Activated naive CD4-positive, alpha-beta T cell treated with anti-CD3 and anti-CD28 coated beads for 36 hours (primary cell): ENCODE measurements at regions not wholly inside any gene's neighbourhood (a gene's known extent, or its start where the extent isn't known, plus 50 kb on each side); places are given as distances from the start of the nearest gene placed in this dataset.

Experiments used
- CTCF ChIA-PET: fragments of 350-600 bp; sonication (Branson Sonifier 250); formaldehyde crosslinking; loops from one replicate; lab custom pipeline; 2021; ENCODE audit warnings: antibody characterized with exemption; lab: Charles Lee
- DNase-seq: peaks from one replicate; pipeline ENCODE4 v3.0.0-alpha.2; 2020
- H3K27ac Mint-ChIP-seq: one replicate; pipeline ENCODE4 v1.8.0; 2021; ENCODE audit warnings: mild to moderate bottlenecking, mixed read lengths
- H3K27me3 Mint-ChIP-seq: one replicate; pipeline ENCODE4 v1.8.0; 2021; ENCODE audit warnings: low read depth, mixed read lengths
- H3K36me3 Mint-ChIP-seq: one replicate; pipeline ENCODE4 v1.8.0; 2021; ENCODE audit warnings: low read depth, mixed read lengths
- H3K4me1 Mint-ChIP-seq: one replicate; pipeline ENCODE4 v1.8.0; 2021; ENCODE audit warnings: low read depth, mixed read lengths
- H3K4me3 Mint-ChIP-seq: one replicate; pipeline ENCODE4 v1.8.0; 2021; ENCODE audit warnings: mild to moderate bottlenecking, moderate library complexity, mixed read lengths
- H3K9me3 Mint-ChIP-seq: one replicate; pipeline ENCODE4 v1.8.0; 2021; ENCODE audit warnings: mixed read lengths
- intact Hi-C: fragments of 100-400 bp; cut with micrococcal nuclease; formaldehyde crosslinking; loops from one replicate; pipeline ENCODE4 v1.15.1; 2023

GRCh38 chr13:99828123-99828522 is 143.4 kb downstream of the ZIC5 start:
- DNase-seq = no peak
- H3K4me1 Mint-ChIP-seq = no peaks in the 10 kb centered on the region
- no peak overlapping the region for H3K4me3 Mint-ChIP-seq
- no peaks in the 10 kb centered on the region for H3K27me3 Mint-ChIP-seq
- CTCF ChIA-PET = interaction anchor here (0.7 kb wide), 1 partner anchor 364 kb away, joined by 3 read pairs; no protein-coding TSS in a partner anchor
- no peak overlapping the region for H3K27ac Mint-ChIP-seq
- H3K36me3 Mint-ChIP-seq = no peaks in the 10 kb centered on the region
- intact Hi-C loops = no loop called here
- no peaks in the 10 kb centered on the region for H3K9me3 Mint-ChIP-seq

DNA sequence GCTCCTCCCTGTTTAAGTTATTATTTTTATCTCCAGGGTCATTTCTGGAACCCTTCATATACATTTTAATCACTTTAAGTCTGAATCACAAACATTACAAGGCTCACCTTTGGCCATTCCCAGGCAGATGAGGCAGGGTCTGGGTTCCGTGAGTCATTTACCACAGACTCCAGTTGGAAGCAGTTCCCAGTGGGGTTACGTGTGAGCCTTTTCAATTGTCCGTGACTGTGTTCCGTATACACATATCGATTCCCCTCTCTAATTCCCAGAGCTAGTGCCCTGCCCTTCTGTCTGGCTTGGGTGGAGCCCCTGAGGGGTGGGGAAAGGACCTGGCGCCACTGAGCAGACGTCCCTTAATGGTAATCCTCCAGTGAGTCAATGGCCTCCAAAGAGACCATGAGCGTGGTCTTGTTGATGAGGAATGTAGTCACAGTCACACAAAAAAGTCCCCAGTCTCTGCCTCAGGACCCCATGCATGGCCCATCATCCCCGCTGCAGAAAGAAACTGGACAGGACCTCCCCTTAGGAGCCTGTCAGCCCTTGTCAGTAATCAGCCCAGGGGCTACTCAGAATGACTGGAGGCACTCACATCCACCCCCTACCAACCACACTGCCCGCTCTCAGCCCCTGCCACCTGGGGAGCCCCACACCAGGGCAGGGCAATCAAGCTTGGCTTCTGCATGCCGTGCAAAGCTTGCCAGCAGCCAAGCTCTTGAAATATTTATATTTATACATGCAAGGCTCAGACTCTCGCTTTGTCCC is 144.4 kb downstream of the ZIC5 start:
- Mint-ChIP-seq H3K9me3 (peaks cover 3% of the 10 kb centered on the region), H3K27ac (no peak overlapping the region), H3K4me1 (no peaks in the 10 kb centered on the region), H3K4me3 (no peak overlapping the region), H3K27me3 (no peaks in the 10 kb centered on the region), H3K36me3 (no peaks in the 10 kb centered on the region)
- DNase-seq = no peak
- CTCF ChIA-PET = no interaction called here
- intact Hi-C loops = no loop called here

- H3K4me1 Mint-ChIP-seq = no peaks in the 10 kb centered on the region
- no peaks in the 10 kb centered on the region for H3K27me3 Mint-ChIP-seq
- intact Hi-C loops = no loop called here
- H3K4me3 Mint-ChIP-seq = no peak overlapping the region
- peaks cover 3% of the 10 kb centered on the region for H3K9me3 Mint-ChIP-seq
- no peak for DNase-seq
- H3K27ac Mint-ChIP-seq = no peak overlapping the region
- H3K36me3 Mint-ChIP-seq = no peaks in the 10 kb centered on the region
- CTCF ChIA-PET = no interaction called here
Measured at GRCh38 chr13:99823961-99824360, 147.6 kb downstream of the ZIC5 start.

GRCh38 chr13:99822820-99823219 is 148.7 kb downstream of the ZIC5 start:
- intact Hi-C loops = no loop called here
- peaks cover 3% of the 10 kb centered on the region for H3K9me3 Mint-ChIP-seq
- peaks cover 10% of the 10 kb centered on the region for H3K4me1 Mint-ChIP-seq
- CTCF ChIA-PET = no interaction called here
- H3K36me3 Mint-ChIP-seq = no peaks in the 10 kb centered on the region
- no peak overlapping the region for H3K27ac Mint-ChIP-seq
- no peak for DNase-seq
- H3K4me3 Mint-ChIP-seq = no peak overlapping the region
- no peaks in the 10 kb centered on the region for H3K27me3 Mint-ChIP-seq

- Mint-ChIP-seq H3K27me3 (no peaks in the 10 kb centered on the region), H3K36me3 (no peaks in the 10 kb centered on the region), H3K9me3 (peaks cover 3% of the 10 kb centered on the region), H3K27ac (no peak overlapping the region), H3K4me3 (no peak overlapping the region), H3K4me1 (peaks cover 16% of the 10 kb centered on the region)
- intact Hi-C loops = no loop called here
- DNase-seq = no peak
- CTCF ChIA-PET = no interaction called here
Measured at GRCh38 chr13:99821741-99822140, 149.8 kb downstream of the ZIC5 start.

- Mint-ChIP-seq H3K27me3 (no peaks in the 10 kb centered on the region), H3K9me3 (peaks cover 3% of the 10 kb centered on the region), H3K27ac (no peak overlapping the region), H3K36me3 (no peaks in the 10 kb centered on the region), H3K4me1 (peaks cover 17% of the 10 kb centered on the region), H3K4me3 (no peak overlapping the region)
- DNase-seq = no peak
- CTCF ChIA-PET = interaction anchor here (0.5 kb wide), 1 partner anchor 163 kb away, joined by 3 read pairs; no protein-coding TSS in a partner anchor
- intact Hi-C loops = loop anchor here (2.0 to 10.0 kb wide), 4 partner anchors 163 to 535 kb away; no protein-coding TSS in a partner anchor
Measured at GRCh38 chr13:99819967-99820366, 151.6 kb downstream of the ZIC5 start.

GRCh38 chr13:99816321-99816720 is 155.2 kb downstream of the ZIC5 start:
- Mint-ChIP-seq H3K4me1 (peaks cover 17% of the 10 kb centered on the region), H3K27ac (no peak overlapping the region), H3K9me3 (no peaks in the 10 kb centered on the region), H3K4me3 (no peak overlapping the region), H3K36me3 (no peaks in the 10 kb centered on the region), H3K27me3 (no peaks in the 10 kb centered on the region)
- CTCF ChIA-PET = no interaction called here
- intact Hi-C loops = loop anchor here (10.0 kb wide), 2 partner anchors 372 to 532 kb away; no protein-coding TSS in a partner anchor
- DNase-seq = no peak

DNA sequence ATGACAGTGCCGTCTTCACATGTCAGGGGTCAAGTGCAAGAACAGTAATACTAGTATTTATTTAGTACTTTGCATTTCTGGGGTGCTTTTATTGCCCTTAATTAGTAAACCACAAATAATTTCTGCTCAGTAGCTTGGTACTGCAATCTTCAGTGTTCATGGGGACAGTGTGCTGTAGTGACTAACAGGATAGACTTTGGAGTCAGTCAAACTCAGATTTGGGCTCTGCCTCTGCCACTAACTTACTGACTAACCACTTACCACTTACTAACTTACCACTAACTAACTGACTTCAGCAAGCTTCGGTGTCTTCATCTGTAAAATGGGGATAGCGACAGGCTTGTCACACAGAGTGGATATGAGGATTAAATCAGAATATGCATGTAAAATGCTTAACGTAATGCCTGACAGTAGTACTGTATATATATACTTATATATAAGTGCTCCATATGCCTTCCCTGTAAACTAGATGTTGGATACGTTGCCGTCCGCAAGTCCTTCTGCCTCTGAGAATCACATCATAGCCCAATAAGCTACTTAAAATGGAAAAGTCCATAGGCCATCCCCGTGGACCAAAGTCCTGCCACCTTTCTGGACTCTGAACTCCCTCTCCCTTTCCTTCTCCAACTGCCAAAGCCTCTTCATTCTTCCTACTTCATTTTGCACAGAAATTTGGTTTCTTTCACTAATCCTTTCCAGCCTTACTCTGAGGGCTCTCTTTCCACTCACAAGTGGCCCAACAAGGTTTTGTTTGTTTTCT is 158.1 kb downstream of the ZIC5 start:
- DNase-seq = no peak
- no peak overlapping the region for H3K27ac Mint-ChIP-seq
- H3K9me3 Mint-ChIP-seq = no peaks in the 10 kb centered on the region
- H3K4me3 Mint-ChIP-seq = no peak overlapping the region
- no peaks in the 10 kb centered on the region for H3K36me3 Mint-ChIP-seq
- H3K27me3 Mint-ChIP-seq = no peaks in the 10 kb centered on the region
- peaks cover 14% of the 10 kb centered on the region for H3K4me1 Mint-ChIP-seq
- CTCF ChIA-PET = no interaction called here
- intact Hi-C loops = loop anchor here (10.0 kb wide), 2 partner anchors 369 to 529 kb away; no protein-coding TSS in a partner anchor

GRCh38 chr13:99812625-99813024 is 158.9 kb downstream of the ZIC5 start:
- CTCF ChIA-PET = no interaction called here
- H3K27me3 Mint-ChIP-seq = no peaks in the 10 kb centered on the region
- no peak for DNase-seq
- H3K36me3 Mint-ChIP-seq = no peaks in the 10 kb centered on the region
- H3K9me3 Mint-ChIP-seq = no peaks in the 10 kb centered on the region
- intact Hi-C loops = loop anchor here (10.0 kb wide), 2 partner anchors 368 to 528 kb away; no protein-coding TSS in a partner anchor
- no peak overlapping the region for H3K27ac Mint-ChIP-seq
- no peak overlapping the region for H3K4me3 Mint-ChIP-seq
- H3K4me1 Mint-ChIP-seq = peaks cover 6% of the 10 kb centered on the region

DNA sequence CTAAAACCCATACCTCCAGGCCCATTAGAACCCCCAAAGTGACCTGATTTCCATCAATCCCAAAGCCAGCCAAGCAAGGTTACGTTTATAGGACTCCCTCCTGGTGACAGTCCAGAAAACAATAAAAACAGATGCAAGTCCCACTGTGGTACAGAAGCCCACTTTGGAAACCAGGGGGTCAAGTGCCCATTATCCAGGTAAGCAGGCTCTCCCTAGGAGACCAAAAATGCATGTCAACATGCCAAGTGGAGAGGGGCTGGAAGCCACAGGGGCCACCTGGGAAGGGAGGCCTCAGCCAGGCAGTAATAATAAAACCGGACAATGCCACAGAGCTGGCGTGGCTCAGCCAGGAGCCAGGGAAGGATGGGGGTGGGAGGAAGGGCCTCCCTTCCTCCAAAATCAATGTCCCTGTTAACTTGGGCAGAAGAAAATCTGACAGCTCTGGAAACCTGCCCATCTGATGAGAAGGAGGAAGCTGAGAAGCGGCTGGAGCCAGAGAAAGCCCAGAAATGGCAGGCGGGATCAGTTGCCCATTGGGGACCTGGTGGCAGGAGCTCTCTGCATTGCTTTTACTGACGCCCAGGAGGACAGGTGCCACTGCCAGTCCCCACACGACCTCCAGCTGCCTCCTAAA is 160.4 kb downstream of the ZIC5 start:
- Mint-ChIP-seq H3K27ac (no peak overlapping the region), H3K4me1 (no peaks in the 10 kb centered on the region), H3K27me3 (no peaks in the 10 kb centered on the region), H3K4me3 (no peak overlapping the region), H3K9me3 (no peaks in the 10 kb centered on the region), H3K36me3 (no peaks in the 10 kb centered on the region)
- intact Hi-C loops = loop anchor here (10.0 kb wide), 2 partner anchors 366 to 526 kb away; no protein-coding TSS in a partner anchor
- no peak for DNase-seq
- CTCF ChIA-PET = interaction anchor here (0.6 kb wide), 1 partner anchor 224 kb away, joined by 4 read pairs; no protein-coding TSS in a partner anchor

- DNase-seq = no peak
- H3K27me3 Mint-ChIP-seq = no peaks in the 10 kb centered on the region
- no peak overlapping the region for H3K27ac Mint-ChIP-seq
- intact Hi-C loops = loop anchor here (10.0 kb wide), 2 partner anchors 365 to 525 kb away; no protein-coding TSS in a partner anchor
- no peak overlapping the region for H3K4me3 Mint-ChIP-seq
- CTCF ChIA-PET = interaction anchor here (0.9 kb wide), 1 partner anchor 9 kb away, joined by 3 read pairs; no protein-coding TSS in a partner anchor
- no peaks in the 10 kb centered on the region for H3K9me3 Mint-ChIP-seq
- no peaks in the 10 kb centered on the region for H3K4me1 Mint-ChIP-seq
- no peaks in the 10 kb centered on the region for H3K36me3 Mint-ChIP-seq
Measured at GRCh38 chr13:99809926-99810325, 161.6 kb downstream of the ZIC5 start.

- CTCF ChIA-PET = interaction anchor here (0.9 kb wide), 1 partner anchor 9 kb away, joined by 3 read pairs; no protein-coding TSS in a partner anchor
- H3K9me3 Mint-ChIP-seq = no peaks in the 10 kb centered on the region
Measured at GRCh38 chr13:99809496-99809895, 162.1 kb downstream of the ZIC5 start.

More at GRCh38 chr13:99809496-99809895, 162.1 kb downstream of the ZIC5 start:
- DNase-seq = no peak
- H3K4me1 Mint-ChIP-seq = no peaks in the 10 kb centered on the region
- no peaks in the 10 kb centered on the region for H3K36me3 Mint-ChIP-seq
- H3K27me3 Mint-ChIP-seq = no peaks in the 10 kb centered on the region
- intact Hi-C loops = no loop called here
- no peak overlapping the region for H3K27ac Mint-ChIP-seq
- no peak overlapping the region for H3K4me3 Mint-ChIP-seq
